Endothelial cell of umbilical vein (primary cell): ENCODE measurements at regions not wholly inside any gene's neighbourhood (a gene's known extent, or its start where the extent isn't known, plus 50 kb on each side); places are given as distances from the start of the nearest gene placed in this dataset.

Source experiments
- BruUV-seq: library from RNA; stranded (reverse); fragments of 400-500 nt; replicated peaks from 2 replicates; lab custom pipeline; 2021; lab: Mats Ljungman, UMichigan
- CTCF ChIA-PET: fragments of 300-600, 350-600 bp; sonication (Branson Sonifier 250); formaldehyde crosslinking; loops from one replicate; lab custom pipeline; 2021; ENCODE audit warnings: antibody characterized with exemption, inconsistent platforms; lab: Charles Lee
- POLR2A ChIA-PET: fragments of 300-600, 350-600 bp; sonication (Branson Sonifier 250); formaldehyde crosslinking; loops from one replicate; lab custom pipeline; 2021; ENCODE audit warnings: antibody characterized with exemption, inconsistent platforms; lab: Charles Lee
- DNase-seq: peaks from one replicate; pipeline ENCODE4 v3.0.0-alpha.2; 2011; ENCODE audit warnings: low read depth, low spot score
- FAIRE-seq: peaks from 2 replicates; lab custom pipeline; 2011; peaks lifted over from hg19 to GRCh38; lab: Jason Lieb, UNC
- H2AFZ ChIP-seq: 2 replicates; pipeline ENCODE4 v1.6.0; 2012; ENCODE audit warnings: low read depth, low read length, control low read depth, inconsistent platforms
- H3K27ac ChIP-seq: 2 replicates; pipeline ENCODE4 v1.5.1; 2011; ENCODE audit warnings: low read depth, mild to moderate bottlenecking, control low read depth, low read length, moderate library complexity; ENCODE audit not compliant: insufficient read depth
- H3K27me3 ChIP-seq, 2 experiments: 2 replicates each; pipeline versions ENCODE4 v1.6.0 to v1.6.1; 2011; ENCODE audit warnings: low read length in 2 of 2, mixed read lengths in 1 of 2; ENCODE audit not compliant: control insufficient read depth in 2 of 2, insufficient read depth in 2 of 2
- H3K36me3 ChIP-seq, 2 experiments: 2 replicates in 1 of 2; 3 replicates in 1 of 2; pipeline ENCODE4 v1.5.1; 2011; ENCODE audit warnings: low read length in 2 of 2, mild to moderate bottlenecking in 1 of 2, moderate library complexity in 1 of 2; ENCODE audit not compliant: control insufficient read depth in 2 of 2, insufficient read depth in 2 of 2; ENCODE audit errors: extremely low read depth in 1 of 2
- H3K4me1 ChIP-seq: 3 replicates; pipeline ENCODE4 v1.5.1; 2011; ENCODE audit warnings: mild to moderate bottlenecking, low read length; ENCODE audit not compliant: control insufficient read depth, insufficient read depth; ENCODE audit errors: extremely low read depth
- H3K4me2 ChIP-seq: 2 replicates; pipeline ENCODE4 v1.6.1; 2011; ENCODE audit warnings: low read length, control low read depth, mixed read lengths; ENCODE audit not compliant: insufficient read depth
- H3K4me3 ChIP-seq, 3 experiments: fragments of 200-600 bp in 1 of 3; sonication (generic), shearing (Covaris generic) in 1 of 3; replicated peaks in 1 of 3; 2 replicates each; pipeline ENCODE4 v1.5.1; 2011 to 2016; ENCODE audit warnings: control low read depth in 3 of 3, low read length in 3 of 3, mild to moderate bottlenecking in 2 of 3, inconsistent platforms in 1 of 3, low read depth in 1 of 3, moderate library complexity in 1 of 3; ENCODE audit not compliant: insufficient read depth in 1 of 3
- H3K79me2 ChIP-seq: 2 replicates; pipeline ENCODE4 v1.6.0; 2012; ENCODE audit warnings: low read length, inconsistent platforms; ENCODE audit not compliant: control insufficient read depth, insufficient read depth
- H3K9ac ChIP-seq: replicated peaks from 2 replicates; pipeline ENCODE3; 2011; ENCODE audit warnings: low read length, control low read depth; ENCODE audit not compliant: insufficient read depth; ENCODE audit errors: extremely low read depth
- H3K9me1 ChIP-seq: replicated peaks from 3 replicates; pipeline ENCODE4 v1.6.0; 2011; ENCODE audit warnings: mild to moderate bottlenecking, low read length; ENCODE audit not compliant: control insufficient read depth, insufficient read depth; ENCODE audit errors: extremely low read depth
- H3K9me3 ChIP-seq: replicated peaks from 2 replicates; pipeline ENCODE4 v1.5.1; 2012; ENCODE audit warnings: low read length, inconsistent platforms; ENCODE audit not compliant: control insufficient read depth, insufficient read depth
- H4K20me1 ChIP-seq: replicated peaks from 2 replicates; pipeline ENCODE3; 2011; ENCODE audit warnings: mild to moderate bottlenecking, low read length; ENCODE audit not compliant: control insufficient read depth, insufficient read depth; ENCODE audit errors: extremely low read depth
- EZH2 ChIP-seq: IDR thresholded peaks from 2 replicates; pipeline ENCODE4 v1.6.1; 2012; ENCODE audit warnings: borderline replicate concordance, low read depth, mild to moderate bottlenecking, moderate library complexity, low read length, inconsistent platforms; ENCODE audit not compliant: severe bottlenecking
- FOS ChIP-seq: IDR thresholded peaks from 2 replicates; pipeline ENCODE4 v1.6.1; 2011; ENCODE audit warnings: mild to moderate bottlenecking, low read length, moderate library complexity, borderline replicate concordance; ENCODE audit not compliant: insufficient read depth
- GATA2 ChIP-seq: IDR thresholded peaks from 2 replicates; pipeline ENCODE4 v1.7.0; 2011; ENCODE audit warnings: low read depth, mild to moderate bottlenecking, moderate library complexity, mixed read lengths, low read length; ENCODE audit not compliant: insufficient read length, insufficient read depth
- JUN ChIP-seq: IDR thresholded peaks from 2 replicates; pipeline ENCODE4 v1.6.1; 2011; ENCODE audit warnings: borderline replicate concordance, low read depth; ENCODE audit not compliant: insufficient read length, insufficient read depth
- MYC ChIP-seq: IDR thresholded peaks from one replicate; pipeline ENCODE4 v1.6.1; 2011; ENCODE audit warnings: mild to moderate bottlenecking, low read depth, low read length
- POLR2A ChIP-seq: IDR thresholded peaks from 2 replicates; pipeline ENCODE4 v1.6.1; 2012; ENCODE audit warnings: low read depth, mild to moderate bottlenecking, control low read depth, low read length
- POLR2AphosphoS5 ChIP-seq: IDR thresholded peaks from 2 replicates; pipeline ENCODE4 v1.6.1; 2012; ENCODE audit warnings: low read depth, mild to moderate bottlenecking, control low read depth, low read length, moderate library complexity; ENCODE audit not compliant: insufficient read depth
- dilution Hi-C: fragments of 300-500 bp; cut with MboI; formaldehyde crosslinking; loops from one replicate; pipeline ENCODE4 v1.15.0; 2019; ENCODE audit warnings: low sequenced_read_pairs; ENCODE audit not compliant: extremely low pct_ligation_motif_present
- intact Hi-C: fragments of 100-400 bp; cut with micrococcal nuclease; formaldehyde crosslinking; loops from one replicate; pipeline ENCODE4 v1.10.0; 2022
- TF ChIP-seq, protein P1 (sequence below), 2 donors: IDR thresholded peaks; 1 replicate in 1 of 2; 2 replicates in 1 of 2; pipeline ENCODE4 v1.5.1; 2011; ENCODE audit warnings: low read length in 2 of 2, mild to moderate bottlenecking in 2 of 2, moderate library complexity in 2 of 2, control low read depth in 1 of 2, inconsistent platforms in 1 of 2, low read depth in 1 of 2; ENCODE audit not compliant: insufficient read depth in 1 of 2; ENCODE audit errors: extremely low read depth in 1 of 2
- TF ChIP-seq, protein P2 (sequence below): IDR thresholded peaks from 2 replicates; pipeline ENCODE4 v1.6.1; 2011; ENCODE audit not compliant: insufficient read depth, insufficient read length

DNA sequence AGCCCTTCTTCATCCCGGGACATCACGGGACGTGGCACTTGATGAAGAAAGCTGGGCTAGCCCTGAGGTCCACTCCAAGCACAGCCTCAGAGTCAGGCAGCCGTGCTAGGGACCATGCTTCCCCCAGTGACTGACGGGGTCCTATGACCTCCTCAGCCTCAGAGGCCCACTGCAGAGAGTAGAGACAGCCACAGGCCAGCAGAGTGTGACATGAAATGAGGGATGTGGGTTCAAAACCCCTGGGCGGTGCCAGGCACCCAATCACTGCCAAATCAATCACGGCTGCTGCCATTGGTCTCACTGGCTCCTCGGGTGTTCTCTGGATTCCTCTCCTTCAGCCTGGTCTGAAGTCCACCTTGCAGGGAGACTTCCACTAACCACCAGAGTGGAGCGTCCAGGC is 197.7 kb upstream of the CDH4 start:
- BruUV-seq: no TSS peak
- no peak for TF ChIP-seq POLR2A
- TF ChIP-seq EZH2: no peak
- TF ChIP-seq JUN: no peak
- TF ChIP-seq, protein P1, sequence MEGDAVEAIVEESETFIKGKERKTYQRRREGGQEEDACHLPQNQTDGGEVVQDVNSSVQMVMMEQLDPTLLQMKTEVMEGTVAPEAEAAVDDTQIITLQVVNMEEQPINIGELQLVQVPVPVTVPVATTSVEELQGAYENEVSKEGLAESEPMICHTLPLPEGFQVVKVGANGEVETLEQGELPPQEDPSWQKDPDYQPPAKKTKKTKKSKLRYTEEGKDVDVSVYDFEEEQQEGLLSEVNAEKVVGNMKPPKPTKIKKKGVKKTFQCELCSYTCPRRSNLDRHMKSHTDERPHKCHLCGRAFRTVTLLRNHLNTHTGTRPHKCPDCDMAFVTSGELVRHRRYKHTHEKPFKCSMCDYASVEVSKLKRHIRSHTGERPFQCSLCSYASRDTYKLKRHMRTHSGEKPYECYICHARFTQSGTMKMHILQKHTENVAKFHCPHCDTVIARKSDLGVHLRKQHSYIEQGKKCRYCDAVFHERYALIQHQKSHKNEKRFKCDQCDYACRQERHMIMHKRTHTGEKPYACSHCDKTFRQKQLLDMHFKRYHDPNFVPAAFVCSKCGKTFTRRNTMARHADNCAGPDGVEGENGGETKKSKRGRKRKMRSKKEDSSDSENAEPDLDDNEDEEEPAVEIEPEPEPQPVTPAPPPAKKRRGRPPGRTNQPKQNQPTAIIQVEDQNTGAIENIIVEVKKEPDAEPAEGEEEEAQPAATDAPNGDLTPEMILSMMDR (IDR thresholded peaks at IDR 0.05; ENCODE audit: extremely low read depth in 1 of 2, insufficient read depth in 1 of 2, low read depth in 1 of 2, low read length in 2 of 2): no peak
- TF ChIP-seq, protein P2, sequence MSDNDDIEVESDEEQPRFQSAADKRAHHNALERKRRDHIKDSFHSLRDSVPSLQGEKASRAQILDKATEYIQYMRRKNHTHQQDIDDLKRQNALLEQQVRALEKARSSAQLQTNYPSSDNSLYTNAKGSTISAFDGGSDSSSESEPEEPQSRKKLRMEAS: no peak
- TF ChIP-seq FOS: no peak
- no peak for TF ChIP-seq GATA2
- TF ChIP-seq POLR2AphosphoS5: no peak
- no peak for TF ChIP-seq MYC
- POLR2A ChIA-PET: no interaction called here
- Histone ChIP-seq H3K27me3 (no peaks in the 10 kb centered on the region), H3K36me3 (no peaks in the 10 kb centered on the region), H3K4me3 (no peak overlapping the region), H3K9me3 (peaks cover 19% of the 10 kb centered on the region), H3K79me2 (no peaks in the 10 kb centered on the region), H3K9me1 (no peaks in the 10 kb centered on the region), H3K9ac (no peak overlapping the region), H4K20me1 (no peaks in the 10 kb centered on the region), H3K27ac (no peak overlapping the region), H3K4me1 (no peaks in the 10 kb centered on the region), H2AFZ (no peak overlapping the region), H3K4me2 (no peak overlapping the region)
- DNase-seq (no peak), FAIRE-seq (no peak)
- intact Hi-C loops (no loop called here), dilution Hi-C loops (no loop called here)
- CTCF ChIA-PET: no interaction called here
